H9 (cell line): ENCODE measurements at regions not wholly inside any gene's neighbourhood (a gene's known extent, or its start where the extent isn't known, plus 50 kb on each side); places are given as distances from the start of the nearest gene placed in this dataset.

Experiments
- DNase-seq: peaks from one replicate; pipeline ENCODE4 v3.0.0-alpha.2; 2017
- H2AFZ ChIP-seq: one replicate; pipeline ENCODE4 v1.6.1; 2013; ENCODE audit warnings: mild to moderate bottlenecking, low read length, control low read depth, moderate library complexity
- H2AK5ac ChIP-seq: 2 replicates; pipeline ENCODE4 v1.6.1; 2013; ENCODE audit warnings: low read length, control low read depth, mixed read lengths; ENCODE audit not compliant: insufficient read length
- H2BK120ac ChIP-seq: one replicate; pipeline ENCODE4 v1.6.1; 2013; ENCODE audit warnings: low read depth, mild to moderate bottlenecking, low read length, control low read depth, inconsistent platforms; ENCODE audit not compliant: poor library complexity, severe bottlenecking
- H2BK12ac ChIP-seq: 2 replicates; pipeline ENCODE4 v1.6.1; 2013; ENCODE audit warnings: low read length, control low read depth, mixed read lengths, low read depth; ENCODE audit not compliant: insufficient read length
- H2BK15ac ChIP-seq: 2 replicates; pipeline ENCODE4 v1.6.1; 2013; ENCODE audit warnings: low read depth, low read length, control low read depth
- H2BK20ac ChIP-seq: one replicate; pipeline ENCODE4 v1.6.1; 2013; ENCODE audit warnings: low read depth, mild to moderate bottlenecking, low read length, control low read depth, inconsistent platforms; ENCODE audit not compliant: poor library complexity, severe bottlenecking
- H2BK5ac ChIP-seq: 2 replicates; pipeline ENCODE4 v1.6.1; 2013; ENCODE audit warnings: low read length, control low read depth, mixed read lengths; ENCODE audit not compliant: insufficient read length
- H3K14ac ChIP-seq: 2 replicates; pipeline ENCODE4 v1.6.1; 2013; ENCODE audit warnings: low read length, control low read depth; ENCODE audit not compliant: insufficient read depth
- H3K18ac ChIP-seq: 2 replicates; pipeline ENCODE4 v1.6.1; 2013; ENCODE audit warnings: low read depth, mild to moderate bottlenecking, mixed read lengths, low read length, control low read depth; ENCODE audit not compliant: insufficient read length
- H3K23ac ChIP-seq: 2 replicates; pipeline ENCODE4 v1.6.1; 2013; ENCODE audit warnings: low read length, control low read depth, mixed read lengths, low read depth; ENCODE audit not compliant: insufficient read length
- H3K23me2 ChIP-seq: 2 replicates; pipeline ENCODE4 v1.6.1; 2013; ENCODE audit warnings: low read depth, mild to moderate bottlenecking, mixed read lengths, low read length, control low read depth; ENCODE audit not compliant: insufficient read length, poor library complexity, severe bottlenecking
- H3K27ac ChIP-seq: 2 replicates; pipeline ENCODE4 v1.5.1; 2013; ENCODE audit warnings: low read length, control low read depth, mixed read lengths, low read depth; ENCODE audit not compliant: insufficient read length
- H3K27me3 ChIP-seq: 2 replicates; pipeline ENCODE4 v1.6.1; 2013; ENCODE audit warnings: low read length, control low read depth, inconsistent platforms; ENCODE audit not compliant: insufficient read depth
- H3K4ac ChIP-seq: 2 replicates; pipeline ENCODE4 v1.6.1; 2013; ENCODE audit warnings: low read depth, mild to moderate bottlenecking, control low read depth, inconsistent platforms, low read length, moderate library complexity
- H3K4me1 ChIP-seq: 2 replicates; pipeline ENCODE4 v1.6.1; 2013; ENCODE audit warnings: low read length, control low read depth, inconsistent platforms; ENCODE audit not compliant: insufficient read depth
- H3K4me2 ChIP-seq: 2 replicates; pipeline ENCODE4 v1.6.1; 2013; ENCODE audit warnings: low read length, control low read depth, mixed read lengths; ENCODE audit not compliant: insufficient read length, insufficient read depth
- H3K56ac ChIP-seq: 2 replicates; pipeline ENCODE4 v1.6.1; 2013; ENCODE audit warnings: low read depth, mild to moderate bottlenecking, mixed read lengths, low read length, control low read depth; ENCODE audit not compliant: insufficient read length
- H3K79me1 ChIP-seq: 2 replicates; pipeline ENCODE4 v1.6.1; 2013; ENCODE audit warnings: low read depth, mild to moderate bottlenecking, moderate library complexity, low read length, control low read depth, inconsistent platforms; ENCODE audit not compliant: insufficient read depth, poor library complexity, severe bottlenecking
- H3K79me2 ChIP-seq: 2 replicates; pipeline ENCODE4 v1.6.1; 2013; ENCODE audit warnings: low read length, control low read depth, inconsistent platforms; ENCODE audit not compliant: insufficient read depth
- H3K9ac ChIP-seq: 2 replicates; pipeline ENCODE4 v1.6.1; 2013; ENCODE audit warnings: low read length, control low read depth, mixed read lengths; ENCODE audit not compliant: insufficient read length; ENCODE audit errors: extremely low read depth
- H3K9me3 ChIP-seq: one replicate; pipeline ENCODE4 v1.6.1; 2013; ENCODE audit warnings: low read depth, low read length, inconsistent platforms; ENCODE audit not compliant: control insufficient read depth
- H3T11ph ChIP-seq: one replicate; pipeline ENCODE4 v1.6.1; 2013; ENCODE audit warnings: mild to moderate bottlenecking, low read length, control low read depth, inconsistent platforms
- H4K20me1 ChIP-seq: one replicate; pipeline ENCODE4 v1.6.1; 2013; ENCODE audit not compliant: control insufficient read depth, insufficient read length, insufficient read depth
- H4K5ac ChIP-seq: 2 replicates; pipeline ENCODE4 v1.6.1; 2013; ENCODE audit warnings: low read depth, mild to moderate bottlenecking, mixed read lengths, low read length, control low read depth; ENCODE audit not compliant: insufficient read length
- H4K8ac ChIP-seq: replicated peaks from 2 replicates; pipeline ENCODE4 v1.6.1; 2013; ENCODE audit warnings: low read length, control low read depth, mixed read lengths, low read depth; ENCODE audit not compliant: insufficient read length
- H4K91ac ChIP-seq: 2 replicates; pipeline ENCODE4 v1.6.1; 2013; ENCODE audit warnings: low read depth, mild to moderate bottlenecking, moderate library complexity, mixed read lengths, low read length, control low read depth; ENCODE audit not compliant: insufficient read length
- H3K27ac Mint-ChIP-seq, 3 experiments: 2 replicates in 2 of 3; 3 replicates in 1 of 3; pipeline ENCODE4 v1.8.0; 2020 to 2021; ENCODE audit warnings: mixed read lengths in 3 of 3, mild to moderate bottlenecking in 1 of 3, moderate library complexity in 1 of 3
- H3K27me3 Mint-ChIP-seq: 2 replicates; pipeline ENCODE4 v1.8.0; 2021; ENCODE audit warnings: low read depth, mild to moderate bottlenecking, moderate library complexity, mixed read lengths
- H3K36me3 Mint-ChIP-seq, 3 experiments: 2 replicates in 2 of 3; 3 replicates in 1 of 3; pipeline ENCODE4 v1.8.0; 2020 to 2021; ENCODE audit warnings: low read depth in 3 of 3, mixed read lengths in 3 of 3; ENCODE audit not compliant: insufficient read depth in 1 of 3
- H3K4me1 Mint-ChIP-seq, 2 experiments: 2 replicates each; pipeline ENCODE4 v1.8.0; 2020; ENCODE audit warnings: mixed read lengths in 2 of 2
- H3K4me3 Mint-ChIP-seq, 2 experiments: 2 replicates in 1 of 2; 3 replicates in 1 of 2; pipeline ENCODE4 v1.8.0; 2020 to 2021; ENCODE audit warnings: mild to moderate bottlenecking in 2 of 2, mixed read lengths in 2 of 2, moderate library complexity in 1 of 2
- H3K9me3 Mint-ChIP-seq, 2 experiments: 2 replicates in 1 of 2; 3 replicates in 1 of 2; pipeline ENCODE4 v1.8.0; 2020; ENCODE audit warnings: mild to moderate bottlenecking in 2 of 2, mixed read lengths in 2 of 2, moderate library complexity in 1 of 2
- WGBS: extraction: QIAGEN DNeasy Blood & Tissue Kit; methylation state at CpG from one replicate; pipeline ENCODE4 v1.1.7; 2013; ENCODE audit warnings: missing lambda C conversion rate, low lambda C conversion rate, mixed read lengths; ENCODE audit not compliant: insufficient read length; ENCODE audit errors: extremely low coverage; 5-methylcytosine and 5-hydroxymethylcytosine counted together
- TF ChIP-seq, protein P1 (sequence below): fragments of 200-600 bp; sonication (generic); conservative IDR thresholded peaks from 3 replicates; pipeline ENCODE4 v1.8.0; 2021; ENCODE audit warnings: antibody characterized with exemption, mild to moderate bottlenecking

GRCh38 chr7:12984117-12984516 lies 296.7 kb downstream of the ARL4A start:
- TF ChIP-seq, protein P1, sequence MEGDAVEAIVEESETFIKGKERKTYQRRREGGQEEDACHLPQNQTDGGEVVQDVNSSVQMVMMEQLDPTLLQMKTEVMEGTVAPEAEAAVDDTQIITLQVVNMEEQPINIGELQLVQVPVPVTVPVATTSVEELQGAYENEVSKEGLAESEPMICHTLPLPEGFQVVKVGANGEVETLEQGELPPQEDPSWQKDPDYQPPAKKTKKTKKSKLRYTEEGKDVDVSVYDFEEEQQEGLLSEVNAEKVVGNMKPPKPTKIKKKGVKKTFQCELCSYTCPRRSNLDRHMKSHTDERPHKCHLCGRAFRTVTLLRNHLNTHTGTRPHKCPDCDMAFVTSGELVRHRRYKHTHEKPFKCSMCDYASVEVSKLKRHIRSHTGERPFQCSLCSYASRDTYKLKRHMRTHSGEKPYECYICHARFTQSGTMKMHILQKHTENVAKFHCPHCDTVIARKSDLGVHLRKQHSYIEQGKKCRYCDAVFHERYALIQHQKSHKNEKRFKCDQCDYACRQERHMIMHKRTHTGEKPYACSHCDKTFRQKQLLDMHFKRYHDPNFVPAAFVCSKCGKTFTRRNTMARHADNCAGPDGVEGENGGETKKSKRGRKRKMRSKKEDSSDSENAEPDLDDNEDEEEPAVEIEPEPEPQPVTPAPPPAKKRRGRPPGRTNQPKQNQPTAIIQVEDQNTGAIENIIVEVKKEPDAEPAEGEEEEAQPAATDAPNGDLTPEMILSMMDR, result no peak
- Histone ChIP-seq H3K23ac (no peak overlapping the region), H3K4me2 (no peak overlapping the region), H3K9me3 (no peaks in the 10 kb centered on the region), H2BK15ac (no peak overlapping the region), H3T11ph (no peak overlapping the region), H3K4ac (no peak overlapping the region), H3K18ac (no peak overlapping the region), H3K4me1 (peaks cover 4% of the 10 kb centered on the region), H4K5ac (no peak overlapping the region), H2BK120ac (no peak overlapping the region), H2BK12ac (no peak overlapping the region), H3K14ac (no peak overlapping the region), H2AFZ (no peak overlapping the region), H4K20me1 (no peaks in the 10 kb centered on the region), H3K27ac (no peak overlapping the region), H2BK5ac (no peak overlapping the region), H3K23me2 (no peaks in the 10 kb centered on the region), H2AK5ac (no peak overlapping the region), H3K79me2 (no peaks in the 10 kb centered on the region), H2BK20ac (no peak overlapping the region), H4K8ac (no peak overlapping the region), H4K91ac (no peak overlapping the region), H3K27me3 (no peaks in the 10 kb centered on the region), H3K56ac (no peak overlapping the region), H3K9ac (no peak overlapping the region), H3K79me1 (no peaks in the 10 kb centered on the region)
- Mint-ChIP-seq H3K36me3 (no peaks in the 10 kb centered on the region), H3K27me3 (no peaks in the 10 kb centered on the region), H3K4me3 (no peak overlapping the region), H3K4me1 (peaks cover 19 to 32% of the 10 kb centered on the region in 2 experiments), H3K27ac (no peak overlapping the region; a peak in 1 of 7 replicates), H3K9me3 (no peaks in the 10 kb centered on the region)
- DNase-seq, result no peak
- no CpG with 5 or more reads among the region's 4 CpGs for WGBS
